ENCODE measurements at regions not wholly inside any gene's neighbourhood (a gene's known extent, or its start where the extent isn't known, plus 50 kb on each side); places are given as distances from the start of the nearest gene placed in this dataset.

DNA sequence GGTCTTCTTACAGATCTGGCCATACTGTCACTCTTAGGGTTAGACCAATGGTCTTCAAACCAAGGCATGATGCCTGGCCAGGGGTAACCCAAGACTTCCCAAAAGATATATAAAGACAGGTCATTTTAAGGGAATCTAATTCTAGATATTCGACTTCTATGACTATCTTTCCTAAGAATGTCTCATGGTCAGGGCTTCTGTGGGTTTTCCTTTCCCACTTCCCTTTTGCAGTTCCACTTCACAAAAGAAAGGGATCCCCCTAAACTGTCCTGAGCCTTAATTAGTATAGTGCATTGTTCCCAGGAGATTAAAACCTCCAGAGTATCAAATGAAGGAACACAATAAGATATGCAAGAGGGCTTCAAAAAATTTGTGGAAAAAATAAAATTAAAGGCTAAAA lies 223.6 kb upstream of the SIX2 start:
- TF ChIP-seq, protein P1, sequence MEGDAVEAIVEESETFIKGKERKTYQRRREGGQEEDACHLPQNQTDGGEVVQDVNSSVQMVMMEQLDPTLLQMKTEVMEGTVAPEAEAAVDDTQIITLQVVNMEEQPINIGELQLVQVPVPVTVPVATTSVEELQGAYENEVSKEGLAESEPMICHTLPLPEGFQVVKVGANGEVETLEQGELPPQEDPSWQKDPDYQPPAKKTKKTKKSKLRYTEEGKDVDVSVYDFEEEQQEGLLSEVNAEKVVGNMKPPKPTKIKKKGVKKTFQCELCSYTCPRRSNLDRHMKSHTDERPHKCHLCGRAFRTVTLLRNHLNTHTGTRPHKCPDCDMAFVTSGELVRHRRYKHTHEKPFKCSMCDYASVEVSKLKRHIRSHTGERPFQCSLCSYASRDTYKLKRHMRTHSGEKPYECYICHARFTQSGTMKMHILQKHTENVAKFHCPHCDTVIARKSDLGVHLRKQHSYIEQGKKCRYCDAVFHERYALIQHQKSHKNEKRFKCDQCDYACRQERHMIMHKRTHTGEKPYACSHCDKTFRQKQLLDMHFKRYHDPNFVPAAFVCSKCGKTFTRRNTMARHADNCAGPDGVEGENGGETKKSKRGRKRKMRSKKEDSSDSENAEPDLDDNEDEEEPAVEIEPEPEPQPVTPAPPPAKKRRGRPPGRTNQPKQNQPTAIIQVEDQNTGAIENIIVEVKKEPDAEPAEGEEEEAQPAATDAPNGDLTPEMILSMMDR (IDR thresholded peaks at IDR 0.05; ENCODE audit: low read depth, low read length): no peak
- TF ChIP-seq EZH2phosphoT487 (IDR thresholded peaks at IDR 0.05; ENCODE audit: low read depth): no peak
